Neural cell (in vitro differentiated cells): ENCODE measurements at regions not wholly inside any gene's neighbourhood (a gene's known extent, or its start where the extent isn't known, plus 50 kb on each side); places are given as distances from the start of the nearest gene placed in this dataset.

Source experiments
- H2AFZ ChIP-seq: fragments of 200-600, 300-800 bp; sonication (generic), shearing (Covaris generic); 2 replicates; pipeline ENCODE4 v1.6.0; 2014; ENCODE audit warnings: low read depth, mild to moderate bottlenecking, antibody characterized with exemption, low read length, moderate library complexity
- H3F3A ChIP-seq: fragments of 200-600 bp; shearing (Covaris generic); 2 replicates; pipeline ENCODE4 v1.6.1; 2016; ENCODE audit warnings: mild to moderate bottlenecking, moderate library complexity, mixed read lengths, antibody characterized with exemption, low read length; ENCODE audit not compliant: insufficient read depth, poor library complexity, severe bottlenecking
- H3K27ac ChIP-seq: fragments of 200-600, 300-800 bp; sonication (generic), shearing (Covaris generic); 2 replicates; pipeline ENCODE4 v1.5.1; 2014; ENCODE audit warnings: mild to moderate bottlenecking, low read length, moderate library complexity
- H3K27me3 ChIP-seq: fragments of 300-800, 200-600 bp; sonication (generic), shearing (Covaris generic); 2 replicates; pipeline ENCODE4 v1.6.0; 2014; ENCODE audit warnings: mild to moderate bottlenecking, low read depth, low read length, moderate library complexity; ENCODE audit not compliant: insufficient read depth
- H3K36me3 ChIP-seq: fragments of 300-800, 200-600 bp; sonication (generic), shearing (Covaris generic); 2 replicates; pipeline ENCODE4 v1.5.1; 2014; ENCODE audit warnings: mild to moderate bottlenecking, antibody characterized with exemption, low read length, moderate library complexity; ENCODE audit not compliant: insufficient read depth
- H3K4me2 ChIP-seq: fragments of 300-800, 200-600 bp; sonication (generic), shearing (Covaris generic); 2 replicates; pipeline ENCODE4 v1.6.0; 2014; ENCODE audit warnings: mild to moderate bottlenecking, low read length
- H3K4me3 ChIP-seq: fragments of 300-800, 200-600 bp; sonication (generic), shearing (Covaris generic); 2 replicates; pipeline ENCODE4 v1.5.1; 2014; ENCODE audit warnings: mild to moderate bottlenecking, low read length, moderate library complexity
- H3K79me2 ChIP-seq: fragments of 200-600 bp; shearing (Covaris generic); replicated peaks from 2 replicates; pipeline ENCODE4 v1.6.0; 2014; ENCODE audit warnings: mild to moderate bottlenecking, low read length, moderate library complexity; ENCODE audit not compliant: insufficient read depth
- H3K9ac ChIP-seq: fragments of 300-800, 200-600 bp; sonication (generic), shearing (Covaris generic); 2 replicates; pipeline ENCODE4 v1.6.1; 2016; ENCODE audit warnings: mild to moderate bottlenecking, low read length, mixed read lengths
- H3K9me2 ChIP-seq: fragments of 200-600 bp; shearing (Covaris generic); 2 replicates; pipeline ENCODE4 v1.6.1; 2016; ENCODE audit warnings: mild to moderate bottlenecking, low read length, mixed read lengths; ENCODE audit not compliant: insufficient read depth
- H3K9me3 ChIP-seq: fragments of 200-600, 300-800 bp; sonication (generic), shearing (Covaris generic); 2 replicates; pipeline ENCODE4 v1.6.1; 2016; ENCODE audit warnings: mild to moderate bottlenecking, mixed run types, low read length, moderate library complexity, mixed read lengths
- H4K20me1 ChIP-seq: fragments of 200-600 bp; shearing (Covaris generic); 2 replicates; pipeline ENCODE4 v1.6.1; 2016; ENCODE audit warnings: mild to moderate bottlenecking, mixed run types; ENCODE audit not compliant: insufficient read depth
- CTCF ChIP-seq: fragments of 450-650 bp; IDR thresholded peaks from 2 replicates; pipeline ENCODE4 v1.5.1; 2014; ENCODE audit warnings: antibody characterized with exemption, mild to moderate bottlenecking, moderate library complexity; ENCODE audit not compliant: poor library complexity, severe bottlenecking
- EP300 ChIP-seq: fragments of 450-650 bp; conservative IDR thresholded peaks from 2 replicates; pipeline ENCODE4 v1.6.1; 2014; ENCODE audit warnings: antibody characterized with exemption, mild to moderate bottlenecking, moderate library complexity; ENCODE audit not compliant: poor library complexity, severe bottlenecking
- EZH2 ChIP-seq: fragments of 200-600, 300-800 bp; shearing (Covaris generic), sonication (generic); IDR thresholded peaks from 2 replicates; pipeline ENCODE4 v1.6.1; 2014; ENCODE audit warnings: antibody characterized with exemption, low read length, borderline replicate concordance, mild to moderate bottlenecking; ENCODE audit not compliant: insufficient read depth, poor library complexity, severe bottlenecking
- MXI1 ChIP-seq: fragments of 450-650 bp; conservative IDR thresholded peaks from 2 replicates; pipeline ENCODE4 v1.6.1; 2014; ENCODE audit warnings: antibody characterized with exemption, mild to moderate bottlenecking; ENCODE audit not compliant: poor library complexity, severe bottlenecking
- POLR2AphosphoS5 ChIP-seq: IDR thresholded peaks from 2 replicates; pipeline ENCODE4 v1.6.1; 2012
- RAD21 ChIP-seq: fragments of 450-650 bp; conservative IDR thresholded peaks from 2 replicates; pipeline ENCODE4 v1.6.1; 2014; ENCODE audit warnings: antibody characterized with exemption, mild to moderate bottlenecking, moderate library complexity
- REST ChIP-seq: IDR thresholded peaks from 2 replicates; pipeline ENCODE4 v1.6.1; 2012; ENCODE audit warnings: borderline replicate concordance
- SMC3 ChIP-seq: fragments of 450-650 bp; conservative IDR thresholded peaks from 2 replicates; pipeline ENCODE4 v1.6.1; 2014; ENCODE audit warnings: antibody characterized with exemption, mild to moderate bottlenecking, moderate library complexity; ENCODE audit not compliant: poor library complexity
- TAF1 ChIP-seq: IDR thresholded peaks from 2 replicates; pipeline ENCODE4 v1.6.1; 2012; ENCODE audit warnings: low read depth

GRCh38 chr10:123581656-123582055 is 84.5 kb upstream of the GPR26 start:
- H3K79me2 ChIP-seq, result no peaks in the 10 kb centered on the region
- H3F3A ChIP-seq, result no peaks in the 10 kb centered on the region
- H3K9me3 ChIP-seq, result no peaks in the 10 kb centered on the region
- no peaks in the 10 kb centered on the region for H4K20me1 ChIP-seq
- H3K4me2 ChIP-seq, result no peak overlapping the region
- no peak overlapping the region for H3K9ac ChIP-seq
- no peak overlapping the region for H3K4me3 ChIP-seq
- H3K36me3 ChIP-seq, result no peaks in the 10 kb centered on the region
- H3K27me3 ChIP-seq, result peaks cover 33% of the 10 kb centered on the region
- H3K9me2 ChIP-seq, result no peaks in the 10 kb centered on the region
- H3K27ac ChIP-seq, result no peak overlapping the region
- no peak overlapping the region for H2AFZ ChIP-seq
- TF ChIP-seq REST (no peak), SMC3 (no peak)

- no peaks in the 10 kb centered on the region for H3K79me2 ChIP-seq
Observed at GRCh38 chr10:123582084-123582989, 83.8 kb upstream of the GPR26 start.

More at GRCh38 chr10:123582084-123582989, 83.8 kb upstream of the GPR26 start:
- no peak overlapping the region for H2AFZ ChIP-seq
- H3K4me2 ChIP-seq, result no peak overlapping the region
- no peak overlapping the region for H3K9ac ChIP-seq
- peaks cover 33% of the 10 kb centered on the region for H3K27me3 ChIP-seq
- H3K36me3 ChIP-seq, result no peaks in the 10 kb centered on the region
- H4K20me1 ChIP-seq, result no peaks in the 10 kb centered on the region
- no peak overlapping the region for H3K27ac ChIP-seq
- no peaks in the 10 kb centered on the region for H3K9me2 ChIP-seq
- H3K9me3 ChIP-seq, result no peaks in the 10 kb centered on the region
- H3F3A ChIP-seq, result no peaks in the 10 kb centered on the region
- TF ChIP-seq EZH2 (no peak), RAD21 (peak; percentile 99), EP300 (no peak), SMC3 (peak; percentile 99), POLR2AphosphoS5 (no peak), TAF1 (no peak), REST (no peak), MXI1 (no peak), CTCF (peak; percentile 95)
- H3K4me3 ChIP-seq, result no peak overlapping the region
